H1 (cell line): ENCODE measurements at regions not wholly inside any gene's neighbourhood (a gene's known extent, or its start where the extent isn't known, plus 50 kb on each side); places are given as distances from the start of the nearest gene placed in this dataset.

Experiments
- CTCF ChIA-PET: fragments of 300-600 bp; sonication (Branson Sonifier 250); formaldehyde crosslinking; loops from one replicate; lab custom pipeline; 2021; ENCODE audit not compliant: partially characterized antibody; lab: Charles Lee
- POLR2A ChIA-PET: fragments of 300-600 bp; sonication (Branson Sonifier 250); formaldehyde crosslinking; loops from one replicate; lab custom pipeline; 2021; ENCODE audit warnings: inconsistent platforms; ENCODE audit not compliant: partially characterized antibody; lab: Charles Lee
- DNase-seq, 2 experiments: peaks; one replicate each; pipeline versions ENCODE4 v3.0.0 to v3.0.0-alpha.2; 2010 to 2022; ENCODE audit warnings: low spot score in 2 of 2, low read depth in 1 of 2, mixed read lengths in 1 of 2
- FAIRE-seq: peaks from 2 replicates; lab custom pipeline; 2011; peaks lifted over from hg19 to GRCh38; lab: Jason Lieb, UNC
- H2AFZ ChIP-seq: 2 replicates; pipeline ENCODE4 v1.8.1; 2012; ENCODE audit warnings: low read length, inconsistent platforms
- H2AK5ac ChIP-seq: 2 replicates; pipeline ENCODE4 v1.6.1; 2013; ENCODE audit warnings: low read depth, low read length
- H2BK120ac ChIP-seq: replicated peaks from 2 replicates; pipeline ENCODE3; 2013; ENCODE audit warnings: low read depth, low read length, inconsistent platforms
- H2BK12ac ChIP-seq: 2 replicates; pipeline ENCODE4 v1.6.1; 2013; ENCODE audit warnings: low read depth, low read length
- H2BK15ac ChIP-seq: 2 replicates; pipeline ENCODE4 v1.6.1; 2013; ENCODE audit warnings: low read length
- H2BK20ac ChIP-seq: 2 replicates; pipeline ENCODE4 v1.6.1; 2013; ENCODE audit warnings: low read length
- H2BK5ac ChIP-seq: 2 replicates; pipeline ENCODE4 v1.6.1; 2013; ENCODE audit warnings: low read depth, low read length
- H3K14ac ChIP-seq: 2 replicates; pipeline ENCODE4 v1.6.1; 2013; ENCODE audit warnings: inconsistent platforms; ENCODE audit not compliant: insufficient read length
- H3K18ac ChIP-seq: 2 replicates; pipeline ENCODE4 v1.6.1; 2013; ENCODE audit warnings: low read length; ENCODE audit errors: extremely low read depth
- H3K23ac ChIP-seq: 2 replicates; pipeline ENCODE4 v1.6.1; 2013; ENCODE audit warnings: inconsistent platforms; ENCODE audit not compliant: insufficient read length
- H3K23me2 ChIP-seq: 2 replicates; pipeline ENCODE4 v1.6.1; 2013; ENCODE audit warnings: low read depth, low read length
- H3K27ac ChIP-seq: 2 replicates; pipeline ENCODE4 v1.6.1; 2011; ENCODE audit warnings: low read depth, low read length, inconsistent platforms
- H3K27me3 ChIP-seq, 4 experiments: replicated peaks in 1 of 4; 1 replicate in 1 of 4; 2 replicates in 3 of 4; pipeline versions ENCODE4 v1.6.1 to v1.8.1; 2011 to 2013; ENCODE audit warnings: low read length in 3 of 4, mild to moderate bottlenecking in 3 of 4, inconsistent platforms in 2 of 4, mixed read lengths in 2 of 4, moderate library complexity in 1 of 4; ENCODE audit not compliant: control insufficient read depth in 3 of 4, insufficient read depth in 3 of 4; ENCODE audit errors: extremely low read depth in 1 of 4
- H3K36me3 ChIP-seq, 4 experiments: 2 replicates each; pipeline versions ENCODE4 v1.6.1 to v1.8.1; 2011 to 2013; ENCODE audit warnings: mild to moderate bottlenecking in 4 of 4, low read length in 3 of 4, moderate library complexity in 2 of 4, control low read depth in 1 of 4, inconsistent platforms in 1 of 4; ENCODE audit not compliant: insufficient read depth in 4 of 4, control insufficient read depth in 2 of 4
- H3K4ac ChIP-seq: replicated peaks from 2 replicates; pipeline ENCODE3; 2013; ENCODE audit warnings: low read length, low read depth, mixed read lengths, inconsistent platforms; ENCODE audit not compliant: insufficient read length
- H3K4me1 ChIP-seq, 4 experiments: replicated peaks in 1 of 4; 1 replicate in 1 of 4; 2 replicates in 3 of 4; pipeline versions ENCODE4 v1.6.1 to v1.8.1; 2011 to 2013; ENCODE audit warnings: low read length in 3 of 4, inconsistent platforms in 2 of 4, mixed read lengths in 1 of 4; ENCODE audit not compliant: insufficient read depth in 4 of 4, control insufficient read depth in 3 of 4
- H3K4me2 ChIP-seq, 2 experiments: 2 replicates each; pipeline versions ENCODE4 v1.6.1 to v1.8.1; 2011 to 2013; ENCODE audit warnings: low read depth in 2 of 2, low read length in 2 of 2, control low read depth in 1 of 2, inconsistent platforms in 1 of 2, mild to moderate bottlenecking in 1 of 2; ENCODE audit not compliant: insufficient read depth in 1 of 2
- H3K4me3 ChIP-seq, 4 experiments: fragments of 200-600, 300-600 bp in 1 of 4; sonication (generic), shearing (Covaris generic), sonication (Bioruptor Twin) in 1 of 4; 2 replicates each; pipeline versions ENCODE4 v1.5.1 to v1.8.1; 2011 to 2016; ENCODE audit warnings: low read length in 4 of 4, low read depth in 3 of 4, control low read depth in 2 of 4, inconsistent platforms in 2 of 4, mild to moderate bottlenecking in 2 of 4, mixed read lengths in 1 of 4, moderate library complexity in 1 of 4; ENCODE audit not compliant: insufficient read depth in 2 of 4; ENCODE audit errors: extremely low read depth in 1 of 4
- H3K56ac ChIP-seq: replicated peaks from 2 replicates; pipeline ENCODE3; 2013; ENCODE audit warnings: low read depth, mild to moderate bottlenecking, mixed read lengths, low read length, inconsistent platforms; ENCODE audit not compliant: insufficient read length
- H3K79me1 ChIP-seq: 2 replicates; pipeline ENCODE4 v1.6.1; 2013; ENCODE audit warnings: low read depth, low read length, control low read depth
- H3K79me2 ChIP-seq, 2 experiments: 2 replicates each; pipeline versions ENCODE4 v1.6.1 to v1.8.1; 2012 to 2013; ENCODE audit warnings: low read length in 2 of 2, mild to moderate bottlenecking in 2 of 2, inconsistent platforms in 1 of 2; ENCODE audit not compliant: insufficient read depth in 2 of 2, control insufficient read depth in 1 of 2
- H3K9ac ChIP-seq, 4 experiments: replicated peaks in 1 of 4; 1 replicate in 1 of 4; 2 replicates in 3 of 4; pipeline versions ENCODE4 v1.6.1 to v1.8.1; 2011 to 2013; ENCODE audit warnings: low read depth in 3 of 4, low read length in 3 of 4, control low read depth in 2 of 4, mild to moderate bottlenecking in 2 of 4, moderate library complexity in 2 of 4, inconsistent platforms in 1 of 4; ENCODE audit errors: extremely low read depth in 1 of 4
- H3K9me3 ChIP-seq, 2 experiments: 2 replicates each; pipeline versions ENCODE4 v1.6.1 to v1.8.1; 2012 to 2013; ENCODE audit warnings: mild to moderate bottlenecking in 2 of 2, moderate library complexity in 2 of 2, control low read depth in 1 of 2, inconsistent platforms in 1 of 2, low read depth in 1 of 2, low read length in 1 of 2, mixed read lengths in 1 of 2; ENCODE audit not compliant: insufficient read depth in 2 of 2
- H4K20me1 ChIP-seq, 2 experiments: replicated peaks in 1 of 2; 2 replicates each; pipeline versions ENCODE3 to v1.8.1; 2011 to 2013; ENCODE audit warnings: inconsistent platforms in 2 of 2, low read length in 2 of 2, mild to moderate bottlenecking in 1 of 2; ENCODE audit not compliant: insufficient read depth in 2 of 2, control insufficient read depth in 1 of 2
- H4K5ac ChIP-seq: 2 replicates; pipeline ENCODE4 v1.6.1; 2013; ENCODE audit warnings: low read length, low read depth, mixed read lengths, inconsistent platforms; ENCODE audit not compliant: insufficient read length
- H4K8ac ChIP-seq: 2 replicates; pipeline ENCODE4 v1.8.0; 2013; ENCODE audit warnings: mild to moderate bottlenecking, moderate library complexity, low read length, inconsistent platforms; ENCODE audit not compliant: insufficient read depth; ENCODE audit errors: extremely low read depth
- H4K91ac ChIP-seq: replicated peaks from 2 replicates; pipeline ENCODE3; 2013; ENCODE audit warnings: low read length, mixed read lengths, inconsistent platforms; ENCODE audit not compliant: insufficient read length
- CTBP2 ChIP-seq: IDR thresholded peaks from 2 replicates; pipeline ENCODE4 v1.7.0; 2011; ENCODE audit warnings: borderline replicate concordance, mild to moderate bottlenecking, moderate library complexity, mixed read lengths, low read length; ENCODE audit not compliant: insufficient read depth, insufficient read length
- WGBS, 2 experiments: shearing (Covaris generic) in 1 of 2; methylation state at CpG; one replicate each; pipeline versions ENCODE4 v1.1.6 to v1.1.7; 2013 to 2015; ENCODE audit warnings: low lambda C conversion rate in 2 of 2, mixed read lengths in 2 of 2, inconsistent platforms in 1 of 2, low coverage in 1 of 2, missing lambda C conversion rate in 1 of 2; ENCODE audit not compliant: insufficient replicate concordance in 2 of 2, insufficient coverage in 1 of 2, insufficient read length in 1 of 2; ENCODE audit errors: extremely low coverage in 1 of 2, missing lambda C conversion rate in 1 of 2; 5-methylcytosine and 5-hydroxymethylcytosine counted together

DNA sequence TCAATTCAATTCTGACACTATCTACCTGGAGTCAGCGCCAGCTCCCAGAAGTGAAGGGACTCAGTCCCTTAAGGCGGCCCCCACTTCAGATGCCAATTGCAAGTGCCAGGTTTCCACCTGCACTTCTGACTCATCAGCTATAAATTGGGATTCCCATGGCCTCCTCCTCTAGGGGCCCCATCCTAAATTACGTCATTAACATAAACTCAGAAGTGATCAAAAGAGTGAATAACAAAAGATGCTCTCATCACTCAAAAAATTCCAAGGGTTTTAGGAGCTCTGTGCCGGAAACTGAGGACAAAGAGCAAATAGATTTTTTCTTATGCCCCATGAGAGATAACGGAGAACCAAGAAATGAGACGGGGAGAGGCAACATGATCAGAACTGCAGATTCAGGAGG, 148.6 kb upstream of the IRX6 start:
- H4K91ac ChIP-seq: no peak overlapping the region
- H2BK120ac ChIP-seq: no peak overlapping the region
- no peak overlapping the region for H3K56ac ChIP-seq
- H3K4ac ChIP-seq: no peak overlapping the region
- H3K27ac ChIP-seq: no peak overlapping the region
- H2BK5ac ChIP-seq: no peak overlapping the region
- no peak overlapping the region for H2BK12ac ChIP-seq
- 94% methylated on average over 6 of the region's 6 CpGs; no CpG with 5 or more reads in 1 of the 2 experiments for WGBS, 2 experiments
- TF ChIP-seq CTBP2: no peak
- no peak overlapping the region for H2BK15ac ChIP-seq
- no peaks in the 10 kb centered on the region for H3K79me1 ChIP-seq
- H2AFZ ChIP-seq: no peak overlapping the region
- no peak overlapping the region for H3K4me2 ChIP-seq
- no peak overlapping the region for H3K9ac ChIP-seq
- H4K5ac ChIP-seq: no peak overlapping the region
- H4K8ac ChIP-seq: no peak overlapping the region
- H3K4me1 ChIP-seq: no peaks in the 10 kb centered on the region
- H3K36me3 ChIP-seq: no peaks in the 10 kb centered on the region
- FAIRE-seq: no peak
- H2BK20ac ChIP-seq: no peak overlapping the region
- no peaks in the 10 kb centered on the region for H3K9me3 ChIP-seq
- no peak overlapping the region for H3K18ac ChIP-seq
- no peaks in the 10 kb centered on the region for H3K79me2 ChIP-seq
- H2AK5ac ChIP-seq: no peak overlapping the region
- no peak overlapping the region for H3K14ac ChIP-seq
- ChIA-PET CTCF (interaction anchor here (1.1 to 1.2 kb wide), 3 partner anchors 10 to 82 kb away, joined by 3 to 5 read pairs (median 4); no protein-coding TSS in a partner anchor), POLR2A (no interaction called here)
- H3K4me3 ChIP-seq: no peak overlapping the region
- no peak overlapping the region for H3K23ac ChIP-seq
- no peak for DNase-seq
- no peaks in the 10 kb centered on the region; a peak in 1 of 7 replicates for H3K27me3 ChIP-seq
- no peaks in the 10 kb centered on the region; the same call in 1 of the 2 replicates for H3K23me2 ChIP-seq
- no peaks in the 10 kb centered on the region for H4K20me1 ChIP-seq
